Astrocyte (in vitro differentiated cells and primary cell): ENCODE measurements at regions not wholly inside any gene's neighbourhood (a gene's known extent, or its start where the extent isn't known, plus 50 kb on each side); places are given as distances from the start of the nearest gene placed in this dataset.
"Not testable (repeated sequence)": the region's sequence is repeated elsewhere in the genome, so short reads cannot be mapped to it uniquely, and the experiment has no call there.

Experiments
- DNase-seq: peaks from one replicate; pipeline ENCODE4 v3.0.0-alpha.2; 2010; ENCODE audit warnings: low read depth
- FAIRE-seq: peaks from 2 replicates; lab custom pipeline; 2011; peaks lifted over from hg19 to GRCh38; lab: Jason Lieb, UNC
- H2AFZ ChIP-seq: 2 replicates; pipeline ENCODE4 v1.6.0; 2012; ENCODE audit warnings: low read depth, low read length, inconsistent platforms
- H3K27ac ChIP-seq: 2 replicates; pipeline ENCODE4 v1.5.1; 2011; ENCODE audit warnings: low read depth, low read length, inconsistent platforms
- H3K27me3 ChIP-seq: 2 replicates; pipeline ENCODE4 v1.6.0; 2011; ENCODE audit warnings: low read length, inconsistent platforms; ENCODE audit not compliant: insufficient read depth
- H3K36me3 ChIP-seq: 2 replicates; pipeline ENCODE4 v1.5.1; 2011; ENCODE audit warnings: low read length, inconsistent platforms; ENCODE audit not compliant: insufficient read depth
- H3K4me1 ChIP-seq: 2 replicates; pipeline ENCODE4 v1.5.1; 2011; ENCODE audit warnings: low read length, inconsistent platforms; ENCODE audit not compliant: insufficient read depth
- H3K4me2 ChIP-seq: 2 replicates; pipeline ENCODE4 v1.6.0; 2012; ENCODE audit warnings: low read length, inconsistent platforms
- H3K4me3 ChIP-seq: 2 replicates; pipeline ENCODE4 v1.5.1; 2011; ENCODE audit warnings: low read depth, mild to moderate bottlenecking, low read length, inconsistent platforms; ENCODE audit not compliant: insufficient read depth
- H3K79me2 ChIP-seq: 2 replicates; pipeline ENCODE4 v1.6.0; 2012; ENCODE audit warnings: mild to moderate bottlenecking, low read length, inconsistent platforms; ENCODE audit not compliant: insufficient read depth
- H3K9ac ChIP-seq: 2 replicates; pipeline ENCODE4 v1.6.0; 2012; ENCODE audit warnings: mild to moderate bottlenecking, low read length, inconsistent platforms
- H3K9me3 ChIP-seq: 2 replicates; pipeline ENCODE4 v1.5.1; 2012; ENCODE audit warnings: low read depth, mild to moderate bottlenecking, low read length, inconsistent platforms; ENCODE audit not compliant: insufficient read depth
- H4K20me1 ChIP-seq: 2 replicates; pipeline ENCODE4 v1.6.0; 2012; ENCODE audit warnings: low read length, inconsistent platforms; ENCODE audit not compliant: insufficient read depth
- H3K27ac Mint-ChIP-seq: one replicate; pipeline ENCODE4 v1.8.0; 2021; ENCODE audit warnings: mild to moderate bottlenecking, mixed read lengths; ENCODE audit not compliant: unreplicated experiment
- H3K27me3 Mint-ChIP-seq: one replicate; pipeline ENCODE4 v1.8.0; 2021; ENCODE audit warnings: low read depth, mixed read lengths; ENCODE audit not compliant: unreplicated experiment
- H3K36me3 Mint-ChIP-seq: one replicate; pipeline ENCODE4 v1.8.0; 2021; ENCODE audit warnings: low read depth, mixed read lengths; ENCODE audit not compliant: unreplicated experiment
- H3K4me1 Mint-ChIP-seq: one replicate; pipeline ENCODE4 v1.8.0; 2021; ENCODE audit warnings: low read depth, mixed read lengths; ENCODE audit not compliant: unreplicated experiment
- H3K4me3 Mint-ChIP-seq: one replicate; pipeline ENCODE4 v1.8.0; 2021; ENCODE audit warnings: mild to moderate bottlenecking, moderate library complexity, mixed read lengths; ENCODE audit not compliant: unreplicated experiment
- H3K9me3 Mint-ChIP-seq: one replicate; pipeline ENCODE4 v1.8.0; 2021; ENCODE audit warnings: mild to moderate bottlenecking, mixed read lengths; ENCODE audit not compliant: unreplicated experiment
- CTCF ChIP-seq: IDR thresholded peaks from 2 replicates; pipeline ENCODE4 v1.5.1; 2011; ENCODE audit warnings: low read depth, mild to moderate bottlenecking, inconsistent platforms, low read length, moderate library complexity; ENCODE audit not compliant: insufficient read depth
- EZH2 ChIP-seq: IDR thresholded peaks from 2 replicates; pipeline ENCODE4 v1.6.1; 2012; ENCODE audit warnings: mild to moderate bottlenecking, low read length, inconsistent platforms; ENCODE audit not compliant: insufficient read depth

GRCh38 chr12:5122256-5122831 lies 78.7 kb downstream of the KCNA5 start:
- H3K27me3 ChIP-seq, H3K36me3 Mint-ChIP-seq, H3K79me2 ChIP-seq, H3K4me1 ChIP-seq, H3K27me3 Mint-ChIP-seq, H4K20me1 ChIP-seq, H2AFZ ChIP-seq, FAIRE-seq, H3K36me3 ChIP-seq, H3K27ac ChIP-seq, DNase-seq, H3K27ac Mint-ChIP-seq, H3K9ac ChIP-seq, H3K4me2 ChIP-seq, H3K9me3 Mint-ChIP-seq, H3K4me1 Mint-ChIP-seq, H3K4me3 Mint-ChIP-seq, H3K9me3 ChIP-seq, H3K4me3 ChIP-seq: not testable (repeated sequence)

GRCh38 chr12:5123921-5124320 lies 80.2 kb downstream of the KCNA5 start:
- H3K4me2 ChIP-seq: peak overlapping the region; percentile 55
- H2AFZ ChIP-seq: no peak overlapping the region
- no peaks in the 10 kb centered on the region for H3K9me3 ChIP-seq
- no peak overlapping the region for H3K4me3 ChIP-seq
- H3K27me3 Mint-ChIP-seq: peaks cover 6% of the 10 kb centered on the region
- H3K4me1 Mint-ChIP-seq: peaks cover 2% of the 10 kb centered on the region
- no peak overlapping the region for H3K27ac Mint-ChIP-seq
- H3K27me3 ChIP-seq: no peaks in the 10 kb centered on the region
- DNase-seq (peak; percentile 56), FAIRE-seq (peak; percentile 86)
- peaks cover 8% of the 10 kb centered on the region for H3K4me1 ChIP-seq
- H3K79me2 ChIP-seq: no peaks in the 10 kb centered on the region
- peaks cover 2% of the 10 kb centered on the region for H3K9me3 Mint-ChIP-seq
- H3K27ac ChIP-seq: no peak overlapping the region
- TF ChIP-seq CTCF: no peak
- no peak for TF ChIP-seq EZH2
- no peak overlapping the region for H3K9ac ChIP-seq
- no peak overlapping the region for H3K4me3 Mint-ChIP-seq
- H4K20me1 ChIP-seq: no peaks in the 10 kb centered on the region
- H3K36me3 Mint-ChIP-seq: no peaks in the 10 kb centered on the region
- no peaks in the 10 kb centered on the region for H3K36me3 ChIP-seq

- TF ChIP-seq EZH2: no peak
- TF ChIP-seq CTCF: no peak
- Histone ChIP-seq H3K4me2 (no peak overlapping the region), H3K9ac (no peak overlapping the region), H3K27ac (no peak overlapping the region), H2AFZ (no peak overlapping the region), H4K20me1 (no peaks in the 10 kb centered on the region), H3K9me3 (no peaks in the 10 kb centered on the region), H3K27me3 (no peaks in the 10 kb centered on the region), H3K36me3 (no peaks in the 10 kb centered on the region), H3K4me3 (no peak overlapping the region), H3K4me1 (peaks cover 8% of the 10 kb centered on the region), H3K79me2 (no peaks in the 10 kb centered on the region)
- peaks cover 2% of the 10 kb centered on the region for H3K4me1 Mint-ChIP-seq
- DNase-seq: no peak
- H3K9me3 Mint-ChIP-seq: peaks cover 2% of the 10 kb centered on the region
- no peak for FAIRE-seq
- H3K27ac Mint-ChIP-seq: no peak overlapping the region
- peaks cover 6% of the 10 kb centered on the region for H3K27me3 Mint-ChIP-seq
- no peak overlapping the region for H3K4me3 Mint-ChIP-seq
- H3K36me3 Mint-ChIP-seq: no peaks in the 10 kb centered on the region
Observed at GRCh38 chr12:5124401-5124800, 80.7 kb downstream of the KCNA5 start.
